ENCODE measurements at regions not wholly inside any gene's neighbourhood (a gene's known extent, or its start where the extent isn't known, plus 50 kb on each side); places are given as distances from the start of the nearest gene placed in this dataset.
"Not testable (repeated sequence)": the region's sequence is repeated elsewhere in the genome, so short reads cannot be mapped to it uniquely, and the experiment has no call there.

DNA sequence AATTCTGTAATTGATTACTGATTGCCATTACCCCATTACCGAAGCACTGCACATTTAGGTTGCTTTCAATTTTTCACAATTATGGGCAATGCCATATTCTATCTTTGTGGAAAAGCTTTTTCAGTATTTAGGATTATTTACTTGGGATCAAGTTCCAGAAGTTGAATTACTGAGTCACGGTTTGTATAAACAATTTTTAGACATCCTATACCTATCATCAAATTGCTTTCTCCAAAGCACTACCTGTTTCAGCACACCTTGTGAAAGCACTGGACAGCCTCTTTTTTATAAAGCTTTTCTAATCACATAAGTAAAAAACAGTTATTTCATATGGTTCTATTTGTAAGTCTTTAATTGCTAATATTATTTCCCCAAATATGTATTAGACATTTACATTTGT lies 221.5 kb upstream of the CAND1 start:
- H3K4me3 ChIP-seq (ENCODE audit: low read depth, low read length) = no peak overlapping the region
- CTCF ChIA-PET = no interaction called here
- TF ChIP-seq, protein P1, sequence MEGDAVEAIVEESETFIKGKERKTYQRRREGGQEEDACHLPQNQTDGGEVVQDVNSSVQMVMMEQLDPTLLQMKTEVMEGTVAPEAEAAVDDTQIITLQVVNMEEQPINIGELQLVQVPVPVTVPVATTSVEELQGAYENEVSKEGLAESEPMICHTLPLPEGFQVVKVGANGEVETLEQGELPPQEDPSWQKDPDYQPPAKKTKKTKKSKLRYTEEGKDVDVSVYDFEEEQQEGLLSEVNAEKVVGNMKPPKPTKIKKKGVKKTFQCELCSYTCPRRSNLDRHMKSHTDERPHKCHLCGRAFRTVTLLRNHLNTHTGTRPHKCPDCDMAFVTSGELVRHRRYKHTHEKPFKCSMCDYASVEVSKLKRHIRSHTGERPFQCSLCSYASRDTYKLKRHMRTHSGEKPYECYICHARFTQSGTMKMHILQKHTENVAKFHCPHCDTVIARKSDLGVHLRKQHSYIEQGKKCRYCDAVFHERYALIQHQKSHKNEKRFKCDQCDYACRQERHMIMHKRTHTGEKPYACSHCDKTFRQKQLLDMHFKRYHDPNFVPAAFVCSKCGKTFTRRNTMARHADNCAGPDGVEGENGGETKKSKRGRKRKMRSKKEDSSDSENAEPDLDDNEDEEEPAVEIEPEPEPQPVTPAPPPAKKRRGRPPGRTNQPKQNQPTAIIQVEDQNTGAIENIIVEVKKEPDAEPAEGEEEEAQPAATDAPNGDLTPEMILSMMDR (IDR thresholded peaks at IDR 0.05; ENCODE audit: insufficient read depth, low read length, missing control alignments) = no peak
- no peak for DNase-seq (ENCODE audit: low read depth, low spot score)
- POLR2A ChIA-PET = no interaction called here

DNA sequence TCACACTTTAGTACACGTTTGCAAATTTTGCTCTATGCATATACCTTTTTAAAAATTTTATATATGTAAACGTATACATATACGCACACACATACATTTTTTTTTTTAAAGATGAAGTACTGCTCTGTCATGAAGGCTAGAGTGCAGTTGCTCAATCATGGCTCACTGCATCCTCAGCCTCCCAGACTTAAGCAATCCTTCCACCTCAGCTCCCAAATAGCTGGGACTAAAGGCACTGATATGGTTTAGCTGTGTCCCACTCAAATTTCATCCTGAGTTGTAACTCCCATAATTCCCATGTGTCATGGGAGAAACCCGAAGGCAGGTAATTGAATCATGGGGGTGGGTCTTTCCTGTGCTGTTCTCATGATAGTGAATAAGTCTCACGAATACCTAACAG lies 220.8 kb upstream of the CAND1 start:
- TF ChIP-seq, protein P1 (IDR thresholded peaks at IDR 0.05; ENCODE audit: insufficient read depth, low read length, missing control alignments) = no peak
- CTCF ChIA-PET = no interaction called here
- no peak for DNase-seq (ENCODE audit: low read depth, low spot score)
- POLR2A ChIA-PET = no interaction called here
- H3K4me3 ChIP-seq (ENCODE audit: low read depth, low read length) = no peak overlapping the region

DNA sequence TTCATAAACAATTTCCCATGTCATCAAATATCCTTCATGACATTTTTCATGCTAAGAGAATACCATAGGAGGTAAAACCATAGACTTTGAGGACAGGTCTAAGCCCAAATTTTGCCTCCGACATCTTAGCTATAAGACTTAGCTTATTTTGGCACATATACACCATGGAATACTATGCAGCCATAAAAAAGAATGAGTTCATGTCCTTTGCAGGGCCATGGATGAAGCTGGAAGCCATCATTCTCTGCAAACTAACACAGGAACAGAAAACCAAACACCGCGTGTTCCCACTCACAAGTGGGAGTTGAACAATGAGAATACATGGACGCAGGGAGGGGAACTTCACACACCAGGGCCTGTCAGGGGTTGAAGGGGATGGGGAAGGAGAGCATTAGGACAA lies 220.0 kb upstream of the CAND1 start:
- DNase-seq (ENCODE audit: low read depth, low spot score); POLR2A ChIA-PET; H3K4me3 ChIP-seq (ENCODE audit: low read depth, low read length); CTCF ChIA-PET: not testable (repeated sequence)

DNA sequence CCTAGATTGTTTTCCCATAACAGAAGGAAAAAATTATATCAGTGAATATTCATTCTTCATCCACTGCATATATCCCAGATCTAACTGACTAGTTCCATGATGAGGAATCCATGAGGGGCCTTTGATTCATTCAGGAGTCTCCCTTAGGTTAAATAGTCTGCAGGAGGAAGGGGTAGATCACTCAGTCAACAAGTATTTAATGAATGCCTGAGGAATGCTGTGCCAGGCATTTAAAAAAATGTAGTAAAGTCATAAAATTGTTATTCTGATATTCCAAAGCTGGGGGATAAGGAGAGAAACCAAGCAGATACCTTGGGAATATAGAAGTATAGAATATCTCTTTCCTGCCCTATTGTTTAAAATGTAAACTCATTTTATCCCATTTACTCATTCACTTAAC lies 216.2 kb upstream of the CAND1 start:
- ChIA-PET CTCF (no interaction called here), POLR2A (no interaction called here)
- no peak for DNase-seq (ENCODE audit: low read depth, low spot score)
- TF ChIP-seq, protein P1 (IDR thresholded peaks at IDR 0.05; ENCODE audit: insufficient read depth, low read length, missing control alignments) = no peak
- no peak overlapping the region for H3K4me3 ChIP-seq (ENCODE audit: low read depth, low read length)

DNA sequence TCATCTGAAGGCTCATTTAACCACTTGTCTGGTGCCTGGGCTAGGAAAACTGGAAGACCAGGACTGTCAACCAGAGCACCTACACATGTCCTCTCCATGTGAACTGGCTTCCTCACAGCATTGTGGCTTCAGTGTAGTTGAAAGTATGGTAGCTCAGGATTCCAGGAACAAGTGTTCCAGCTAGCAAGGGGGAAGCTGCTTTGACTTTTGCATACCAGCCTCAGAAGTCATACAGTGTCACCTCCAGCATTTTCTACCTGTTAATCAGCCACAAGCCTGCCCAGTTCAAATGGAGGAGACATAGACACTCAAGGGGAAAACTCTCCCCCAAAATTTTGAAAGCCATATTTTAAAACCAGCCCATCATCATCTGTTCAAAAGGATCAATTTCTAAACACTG lies 212.8 kb upstream of the CAND1 start:
- no peak overlapping the region for H3K4me3 ChIP-seq (ENCODE audit: low read depth, low read length)
- POLR2A ChIA-PET = no interaction called here
- CTCF ChIA-PET = no interaction called here
- TF ChIP-seq, protein P1 (IDR thresholded peaks at IDR 0.05; ENCODE audit: insufficient read depth, low read length, missing control alignments) = no peak
- DNase-seq (ENCODE audit: low read depth, low spot score) = no peak

DNA sequence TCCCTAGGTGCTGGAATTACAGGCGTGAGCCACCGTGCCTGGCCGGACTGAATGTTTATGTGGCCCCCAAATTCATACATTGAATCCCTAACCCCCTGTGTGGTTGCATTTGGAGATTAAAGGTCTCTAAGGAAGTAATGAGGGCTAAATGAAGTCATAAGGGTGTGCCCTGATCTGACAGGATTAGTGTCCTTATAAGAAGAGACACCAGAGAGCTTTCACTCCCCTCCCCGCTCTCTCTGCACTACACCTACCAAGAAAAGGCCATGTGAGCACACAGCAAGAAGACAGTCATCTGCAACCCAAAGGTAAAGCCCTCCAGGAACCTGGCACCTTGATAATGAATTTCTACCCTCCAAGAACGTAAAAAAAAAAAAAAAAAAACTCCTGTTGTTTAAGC lies 212.1 kb upstream of the CAND1 start:
- TF ChIP-seq, protein P1 (IDR thresholded peaks at IDR 0.05; ENCODE audit: insufficient read depth, low read length, missing control alignments) = no peak
- H3K4me3 ChIP-seq (ENCODE audit: low read depth, low read length) = no peak overlapping the region
- DNase-seq (ENCODE audit: low read depth, low spot score) = no peak
- POLR2A ChIA-PET = no interaction called here
- CTCF ChIA-PET = no interaction called here

DNA sequence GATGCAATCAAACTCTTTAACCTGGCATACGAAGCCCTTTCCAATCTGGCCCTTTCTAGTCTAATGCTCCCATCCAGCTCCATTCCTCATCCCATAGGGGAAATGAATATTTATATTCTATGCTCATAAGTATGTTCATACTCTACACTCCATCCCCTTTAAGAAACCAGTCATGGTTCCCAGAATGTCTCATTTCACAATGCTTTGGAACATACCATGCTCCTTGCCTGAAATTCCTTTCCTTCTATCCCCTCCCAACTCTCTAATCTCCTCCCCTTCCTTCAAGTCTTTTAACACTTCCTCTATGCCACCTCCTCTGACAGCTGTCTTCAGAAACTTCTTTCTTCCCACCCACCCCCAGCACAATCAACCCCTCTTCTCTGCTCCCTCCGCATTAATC lies 207.0 kb upstream of the CAND1 start:
- no peak overlapping the region for H3K4me3 ChIP-seq (ENCODE audit: low read depth, low read length)
- no peak for DNase-seq (ENCODE audit: low read depth, low spot score)
- ChIA-PET CTCF (no interaction called here), POLR2A (no interaction called here)
- TF ChIP-seq, protein P1 (IDR thresholded peaks at IDR 0.05; ENCODE audit: insufficient read depth, low read length, missing control alignments) = no peak
